ENCODE measurements at regions not wholly inside any gene's neighbourhood (a gene's known extent, or its start where the extent isn't known, plus 50 kb on each side); places are given as distances from the start of the nearest gene placed in this dataset.
"Not testable (repeated sequence)": the region's sequence is repeated elsewhere in the genome, so short reads cannot be mapped to it uniquely, and the experiment has no call there.

DNA sequence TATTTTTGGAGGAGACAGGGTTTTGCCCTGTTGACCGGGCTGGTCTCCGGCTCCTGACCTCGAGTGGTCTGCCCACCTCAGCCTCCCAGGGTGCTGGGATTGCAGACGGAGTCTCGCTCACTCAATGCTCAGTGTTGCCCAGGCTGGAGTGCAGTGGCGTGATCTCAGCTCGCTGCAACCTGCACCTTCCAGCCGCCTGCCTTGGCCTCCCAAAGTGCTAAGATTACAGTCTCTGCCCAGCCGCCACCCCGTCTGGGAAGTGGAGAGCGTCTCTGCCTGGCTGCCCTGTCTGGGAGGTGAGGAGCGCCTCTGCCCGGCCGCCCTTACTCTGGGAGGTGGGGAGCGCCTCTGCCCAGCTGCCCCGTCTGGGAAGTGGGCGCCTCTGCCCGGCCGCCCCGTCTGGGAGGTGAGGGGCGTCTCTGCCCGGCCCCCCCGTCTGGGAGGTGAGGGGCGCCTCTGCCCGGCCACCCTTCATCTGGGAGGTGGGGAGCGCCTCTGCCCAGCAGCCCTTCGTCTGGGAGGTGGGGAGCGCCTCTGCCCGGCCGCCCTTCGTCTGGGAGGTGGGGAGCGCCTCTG, 249.8 kb upstream of the USP15 start:
- WGBS (ENCODE audit: insufficient coverage) = 94% methylated on average over 12 of the region's 32 CpGs
- DNase-seq; H3K27ac Mint-ChIP-seq; H3K4me1 Mint-ChIP-seq; H3K36me3 ChIP-seq (ENCODE audit: control insufficient read depth in 2 of 2, extremely low read depth in 1 of 2, insufficient read depth in 1 of 2, low read length in 1 of 2); CTCF ChIA-PET; H3K4me3 ChIP-seq (ENCODE audit: control insufficient read depth in 1 of 2, extremely low read depth in 1 of 2, low read length in 1 of 2); H3K4me1 ChIP-seq (ENCODE audit: control insufficient read depth in 1 of 2, extremely low read depth in 1 of 2, insufficient read depth in 2 of 2, low read length in 2 of 2); H3K9me3 Mint-ChIP-seq; ATAC-seq (replicated peaks in 1 of 4); H3K27ac ChIP-seq (ENCODE audit: low read length); H3K9me3 ChIP-seq; POLR2A ChIA-PET; H3K36me3 Mint-ChIP-seq; H3K4me3 Mint-ChIP-seq; H3K27me3 ChIP-seq (replicated peaks in 1 of 2; ENCODE audit: control insufficient read depth in 2 of 2, extremely low read depth in 1 of 2, insufficient read depth in 2 of 2, low read length in 1 of 2); H3K27me3 Mint-ChIP-seq: not testable (repeated sequence)

GRCh38 chr12:62010973-62011372, 249.2 kb upstream of the USP15 start:
- H3K27me3 Mint-ChIP-seq; H3K4me1 Mint-ChIP-seq; POLR2A ChIA-PET; H3K36me3 Mint-ChIP-seq; H3K36me3 ChIP-seq (ENCODE audit: control insufficient read depth in 2 of 2, extremely low read depth in 1 of 2, insufficient read depth in 1 of 2, low read length in 1 of 2); H3K4me3 ChIP-seq (ENCODE audit: control insufficient read depth in 1 of 2, extremely low read depth in 1 of 2, low read length in 1 of 2); H3K27ac ChIP-seq (ENCODE audit: low read length); H3K27ac Mint-ChIP-seq; H3K9me3 Mint-ChIP-seq; H3K4me1 ChIP-seq (ENCODE audit: control insufficient read depth in 1 of 2, extremely low read depth in 1 of 2, insufficient read depth in 2 of 2, low read length in 2 of 2); H3K27me3 ChIP-seq (replicated peaks in 1 of 2; ENCODE audit: control insufficient read depth in 2 of 2, extremely low read depth in 1 of 2, insufficient read depth in 2 of 2, low read length in 1 of 2); CTCF ChIA-PET; H3K9me3 ChIP-seq; H3K4me3 Mint-ChIP-seq; DNase-seq; ATAC-seq (replicated peaks in 1 of 4): not testable (repeated sequence)
- 97% methylated on average over 14 of the region's 22 CpGs for WGBS (ENCODE audit: insufficient coverage)

DNA sequence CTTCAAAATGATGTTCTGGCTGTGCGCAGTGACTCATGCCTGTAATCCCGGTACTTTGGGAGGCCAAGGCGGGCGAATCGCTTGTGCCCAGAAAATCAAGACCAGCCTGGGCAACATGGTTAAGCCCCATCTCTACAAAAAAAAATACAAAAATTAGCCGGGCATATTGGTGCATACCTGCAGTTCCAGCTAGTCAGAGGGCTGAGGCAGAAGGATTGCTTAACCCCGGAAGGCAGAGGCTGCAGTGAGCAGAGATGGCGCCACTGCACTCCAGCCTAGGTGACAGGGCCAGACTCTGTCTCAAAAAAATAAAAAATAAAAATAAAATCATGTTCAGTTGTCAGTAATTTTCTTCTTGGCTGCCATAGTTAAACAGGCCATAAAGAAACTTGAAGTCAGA, 245.9 kb upstream of the USP15 start:
- POLR2A ChIA-PET = no interaction called here
- H3K4me1 ChIP-seq (ENCODE audit: control insufficient read depth in 1 of 2, extremely low read depth in 1 of 2, insufficient read depth in 2 of 2, low read length in 2 of 2) = no peaks in the 10 kb centered on the region
- no peaks in the 10 kb centered on the region for H3K27me3 ChIP-seq (replicated peaks in 1 of 2; ENCODE audit: control insufficient read depth in 2 of 2, extremely low read depth in 1 of 2, insufficient read depth in 2 of 2, low read length in 1 of 2)
- no peak for DNase-seq
- CTCF ChIA-PET = interaction anchor here in 1 of 2 donors (1.1 kb wide), 1 partner anchor 9 kb away, joined by 3 read pairs; no protein-coding TSS in a partner anchor
- no peaks in the 10 kb centered on the region for H3K36me3 ChIP-seq (ENCODE audit: control insufficient read depth in 2 of 2, extremely low read depth in 1 of 2, insufficient read depth in 1 of 2, low read length in 1 of 2)
- Mint-ChIP-seq H3K27ac (no peak overlapping the region), H3K4me3 (no peak overlapping the region), H3K4me1 (no peaks in the 10 kb centered on the region), H3K27me3 (peaks cover 0 to 3% of the 10 kb centered on the region in 2 donors), H3K36me3 (no peaks in the 10 kb centered on the region), H3K9me3 (no peaks in the 10 kb centered on the region)
- WGBS (ENCODE audit: insufficient coverage) = 95% methylated on average over 5 of the region's 8 CpGs
- H3K4me3 ChIP-seq (ENCODE audit: control insufficient read depth in 1 of 2, extremely low read depth in 1 of 2, low read length in 1 of 2) = no peak overlapping the region
- no peaks in the 10 kb centered on the region for H3K9me3 ChIP-seq
- ATAC-seq (replicated peaks in 1 of 4) = no peak
- no peak overlapping the region for H3K27ac ChIP-seq (ENCODE audit: low read length)

GRCh38 chr12:62016021-62016420, 244.2 kb upstream of the USP15 start:
- ATAC-seq (replicated peaks in 1 of 4) = no peak
- no CpG with 5 or more reads among the region's 3 CpGs for WGBS (ENCODE audit: insufficient coverage)

DNA sequence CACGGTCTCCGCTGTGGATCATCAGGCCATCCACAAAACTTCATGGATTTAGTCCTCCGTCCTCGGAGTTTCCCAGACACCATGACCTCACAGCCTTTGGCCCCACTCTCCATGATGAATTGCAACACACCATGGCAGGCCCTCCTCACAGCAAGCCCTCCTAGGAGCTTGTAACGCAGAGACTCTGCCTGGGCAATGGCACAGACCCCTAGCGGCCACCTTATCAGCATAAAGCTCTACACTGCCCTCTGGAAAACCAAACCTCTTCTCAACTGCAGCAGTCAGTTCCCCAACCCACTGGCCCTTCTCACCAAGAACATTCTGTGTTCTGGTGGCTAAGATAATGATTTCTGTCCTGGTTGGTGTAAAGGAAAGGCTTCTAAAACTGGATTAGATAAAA, 238.4 kb upstream of the USP15 start:
- Histone ChIP-seq H3K36me3 (ENCODE audit: control insufficient read depth in 2 of 2, extremely low read depth in 1 of 2, insufficient read depth in 1 of 2, low read length in 1 of 2) (no peaks in the 10 kb centered on the region), H3K4me1 (ENCODE audit: control insufficient read depth in 1 of 2, extremely low read depth in 1 of 2, insufficient read depth in 2 of 2, low read length in 2 of 2) (no peaks in the 10 kb centered on the region), H3K27me3 (replicated peaks in 1 of 2; ENCODE audit: control insufficient read depth in 2 of 2, extremely low read depth in 1 of 2, insufficient read depth in 2 of 2, low read length in 1 of 2) (no peaks in the 10 kb centered on the region), H3K27ac (ENCODE audit: low read length) (no peak overlapping the region), H3K4me3 (ENCODE audit: control insufficient read depth in 1 of 2, extremely low read depth in 1 of 2, low read length in 1 of 2) (no peak overlapping the region), H3K9me3 (no peaks in the 10 kb centered on the region)
- 89% methylated on average over 5 of the region's 6 CpGs for WGBS (ENCODE audit: insufficient coverage)
- POLR2A ChIA-PET = no interaction called here
- Mint-ChIP-seq H3K4me1 (no peaks in the 10 kb centered on the region), H3K27me3 (no peaks in the 10 kb centered on the region), H3K9me3 (peaks cover 0 to 12% (median 0%) of the 10 kb centered on the region in 3 donors), H3K4me3 (no peak overlapping the region), H3K27ac (no peak overlapping the region), H3K36me3 (peaks cover 3% of the 10 kb centered on the region)
- ATAC-seq (replicated peaks in 1 of 4) (no peak), DNase-seq (no peak)
- CTCF ChIA-PET = no interaction called here

More at GRCh38 chr12:62016021-62016420, 244.2 kb upstream of the USP15 start:
- H3K36me3 Mint-ChIP-seq = no peaks in the 10 kb centered on the region
- no peaks in the 10 kb centered on the region for H3K36me3 ChIP-seq (ENCODE audit: control insufficient read depth in 2 of 2, extremely low read depth in 1 of 2, insufficient read depth in 1 of 2, low read length in 1 of 2)
- no peak overlapping the region for H3K27ac ChIP-seq (ENCODE audit: low read length)
- H3K4me1 ChIP-seq (ENCODE audit: control insufficient read depth in 1 of 2, extremely low read depth in 1 of 2, insufficient read depth in 2 of 2, low read length in 2 of 2) = no peaks in the 10 kb centered on the region
- H3K4me1 Mint-ChIP-seq = no peaks in the 10 kb centered on the region
- no peak overlapping the region for H3K27ac Mint-ChIP-seq
- DNase-seq = no peak
- no peaks in the 10 kb centered on the region for H3K9me3 ChIP-seq
- H3K4me3 ChIP-seq (ENCODE audit: control insufficient read depth in 1 of 2, extremely low read depth in 1 of 2, low read length in 1 of 2) = no peak overlapping the region
- ChIA-PET POLR2A (no interaction called here), CTCF (no interaction called here)
- no peaks in the 10 kb centered on the region for H3K9me3 Mint-ChIP-seq
- no peaks in the 10 kb centered on the region for H3K27me3 ChIP-seq (replicated peaks in 1 of 2; ENCODE audit: control insufficient read depth in 2 of 2, extremely low read depth in 1 of 2, insufficient read depth in 2 of 2, low read length in 1 of 2)
- no peak overlapping the region for H3K4me3 Mint-ChIP-seq
- H3K27me3 Mint-ChIP-seq = peaks cover 0 to 3% of the 10 kb centered on the region in 2 donors

DNA sequence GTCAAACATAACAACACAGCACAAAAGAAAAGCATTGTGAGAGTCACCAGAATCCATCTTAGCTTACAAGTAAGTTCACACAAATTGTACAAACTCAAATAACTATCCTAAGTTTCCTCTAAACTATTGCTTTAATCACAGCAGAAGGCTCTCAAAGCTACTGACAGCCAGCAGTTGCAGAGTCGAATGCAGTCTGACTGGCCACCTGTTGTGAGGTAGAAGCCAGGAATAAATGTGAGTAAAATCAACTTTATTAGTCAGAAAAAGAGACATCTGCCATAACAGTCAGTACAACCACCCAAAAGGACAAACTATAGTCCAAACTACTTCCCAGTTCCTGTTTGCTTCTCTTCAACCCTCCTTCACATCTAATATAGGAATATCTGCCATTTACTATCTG, 231.7 kb upstream of the USP15 start:
- H3K4me1 ChIP-seq (ENCODE audit: control insufficient read depth in 1 of 2, extremely low read depth in 1 of 2, insufficient read depth in 2 of 2, low read length in 2 of 2) = no peaks in the 10 kb centered on the region
- H3K4me3 ChIP-seq (ENCODE audit: control insufficient read depth in 1 of 2, extremely low read depth in 1 of 2, low read length in 1 of 2) = no peak overlapping the region
- H3K36me3 ChIP-seq (ENCODE audit: control insufficient read depth in 2 of 2, extremely low read depth in 1 of 2, insufficient read depth in 1 of 2, low read length in 1 of 2) = no peaks in the 10 kb centered on the region
- DNase-seq (no peak), ATAC-seq (replicated peaks in 1 of 4) (no peak)
- POLR2A ChIA-PET = no interaction called here
- no peak overlapping the region for H3K27ac ChIP-seq (ENCODE audit: low read length)
- Mint-ChIP-seq H3K4me3 (no peak overlapping the region), H3K4me1 (no peaks in the 10 kb centered on the region), H3K9me3 (peaks cover 0 to 12% (median 0%) of the 10 kb centered on the region in 3 donors), H3K36me3 (peaks cover 3% of the 10 kb centered on the region), H3K27ac (no peak overlapping the region), H3K27me3 (no peaks in the 10 kb centered on the region)
- CTCF ChIA-PET = no interaction called here
- H3K9me3 ChIP-seq = no peaks in the 10 kb centered on the region
- no peaks in the 10 kb centered on the region for H3K27me3 ChIP-seq (replicated peaks in 1 of 2; ENCODE audit: control insufficient read depth in 2 of 2, extremely low read depth in 1 of 2, insufficient read depth in 2 of 2, low read length in 1 of 2)
- no CpG with 5 or more reads among the region's 1 CpG for WGBS (ENCODE audit: insufficient coverage)

DNA sequence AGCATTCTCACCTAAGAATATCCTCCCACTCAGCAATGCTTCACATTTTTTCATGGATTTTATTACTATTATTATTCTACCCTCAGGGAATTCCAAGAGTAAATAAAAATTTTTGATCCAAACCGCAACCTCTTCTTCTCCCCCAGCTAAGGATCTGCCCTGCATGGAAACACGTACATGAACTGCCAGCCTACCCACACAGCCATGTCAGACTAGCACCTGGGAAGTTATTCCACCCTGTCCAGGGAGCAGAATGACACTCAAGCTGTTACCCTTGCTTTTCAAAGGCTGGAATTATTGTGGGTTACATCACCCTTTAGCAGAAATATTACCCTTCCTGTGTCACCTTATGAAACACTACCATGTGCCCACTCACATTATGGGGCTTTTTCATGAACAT, 227.3 kb upstream of the USP15 start:
- Mint-ChIP-seq H3K4me1 (no peaks in the 10 kb centered on the region), H3K36me3 (no peaks in the 10 kb centered on the region), H3K9me3 (no peaks in the 10 kb centered on the region), H3K4me3 (no peak overlapping the region), H3K27me3 (no peaks in the 10 kb centered on the region), H3K27ac (no peak overlapping the region)
- Histone ChIP-seq H3K36me3 (ENCODE audit: control insufficient read depth in 2 of 2, extremely low read depth in 1 of 2, insufficient read depth in 1 of 2, low read length in 1 of 2) (no peaks in the 10 kb centered on the region), H3K9me3 (no peaks in the 10 kb centered on the region), H3K27ac (ENCODE audit: low read length) (no peak overlapping the region), H3K4me3 (ENCODE audit: control insufficient read depth in 1 of 2, extremely low read depth in 1 of 2, low read length in 1 of 2) (no peak overlapping the region), H3K27me3 (replicated peaks in 1 of 2; ENCODE audit: control insufficient read depth in 2 of 2, extremely low read depth in 1 of 2, insufficient read depth in 2 of 2, low read length in 1 of 2) (no peaks in the 10 kb centered on the region), H3K4me1 (ENCODE audit: control insufficient read depth in 1 of 2, extremely low read depth in 1 of 2, insufficient read depth in 2 of 2, low read length in 2 of 2) (no peaks in the 10 kb centered on the region)
- no peak for ATAC-seq (replicated peaks in 1 of 4)
- ChIA-PET CTCF (no interaction called here), POLR2A (no interaction called here)
- 70% methylated on average over 2 of the region's 2 CpGs for WGBS (ENCODE audit: insufficient coverage)
- no peak for DNase-seq

Data from T-cell (primary cell).